UCSD-AML1 (cell line): ENCODE measurements at regions not wholly inside any gene's neighbourhood (a gene's known extent, or its start where the extent isn't known, plus 50 kb on each side); places are given as distances from the start of the nearest gene placed in this dataset.
"Not testable (repeated sequence)": the region's sequence is repeated elsewhere in the genome, so short reads cannot be mapped to it uniquely, and the experiment has no call there.

ENCODE experiments used
- DNase-seq: peaks from one replicate; lab custom pipeline; 2025; ENCODE audit not compliant: unreplicated experiment; lab: John Stamatoyannopoulos, UW

GRCh38 chr16:88227722-88228482 lies 154.9 kb upstream of the ZNF469 start:
- not testable (repeated sequence) for DNase-seq

- DNase-seq = not testable (repeated sequence)
Observed at GRCh38 chr16:88228751-88229150, 154.0 kb upstream of the ZNF469 start.

GRCh38 chr16:88229710-88230109 lies 153.0 kb upstream of the ZNF469 start:
- DNase-seq = not testable (repeated sequence)

GRCh38 chr16:88230276-88230966 lies 152.3 kb upstream of the ZNF469 start:
- DNase-seq = not testable (repeated sequence)

- DNase-seq = not testable (repeated sequence)
Observed at GRCh38 chr16:88230967-88231615, 151.7 kb upstream of the ZNF469 start.

- DNase-seq = not testable (repeated sequence)
Observed at GRCh38 chr16:88231839-88232238, 150.9 kb upstream of the ZNF469 start.

- DNase-seq = peak; percentile 27
Observed at GRCh38 chr16:88232401-88233258, 150.1 kb upstream of the ZNF469 start.

- not testable (repeated sequence) for DNase-seq
Observed at GRCh38 chr16:88233621-88234420, 148.9 kb upstream of the ZNF469 start.

- DNase-seq = not testable (repeated sequence)
Observed at GRCh38 chr16:88234421-88235271, 148.1 kb upstream of the ZNF469 start.

GRCh38 chr16:88235691-88236090 lies 147.1 kb upstream of the ZNF469 start:
- not testable (repeated sequence) for DNase-seq

GRCh38 chr16:88236229-88236628 lies 146.5 kb upstream of the ZNF469 start:
- DNase-seq = not testable (repeated sequence)

- not testable (repeated sequence) for DNase-seq
Observed at GRCh38 chr16:88237314-88237713, 145.4 kb upstream of the ZNF469 start.

- DNase-seq = not testable (repeated sequence)
Observed at GRCh38 chr16:88237761-88238415, 144.9 kb upstream of the ZNF469 start.

- DNase-seq = peak; percentile 81
Observed at GRCh38 chr16:88238732-88239274, 144.0 kb upstream of the ZNF469 start.

- not testable (repeated sequence) for DNase-seq
Observed at GRCh38 chr16:88240118-88240517, 142.6 kb upstream of the ZNF469 start.

GRCh38 chr16:88240776-88241175 lies 142.0 kb upstream of the ZNF469 start:
- not testable (repeated sequence) for DNase-seq

GRCh38 chr16:88241404-88242311 lies 141.1 kb upstream of the ZNF469 start:
- DNase-seq = not testable (repeated sequence)
